Stomach (tissue), 8 donors: ENCODE measurements at regions not wholly inside any gene's neighbourhood (a gene's known extent, or its start where the extent isn't known, plus 50 kb on each side); places are given as distances from the start of the nearest gene placed in this dataset.

Experiments
- DNase-seq, 2 donors: peaks; one replicate each; pipeline versions ENCODE4 v3.0.0 to v3.0.0-alpha.2; 2013 to 2019
- H3K27ac ChIP-seq, 5 donors: fragments of 200-600 bp in 4 of 5; sonication (generic) in 4 of 5; one replicate each; pipeline ENCODE4 v1.5.1; 2013 to 2019; ENCODE audit warnings: mild to moderate bottlenecking in 1 of 5, moderate library complexity in 1 of 5
- H3K27me3 ChIP-seq, 3 donors: fragments of 200-600 bp; sonication (generic); one replicate each; pipeline ENCODE4 v1.5.1; 2017 to 2019; ENCODE audit warnings: mixed run types in 1 of 3
- H3K36me3 ChIP-seq, 4 donors: fragments of 200-600 bp; sonication (generic); 1 replicate in 3 of 4; 2 replicates in 1 of 4; pipeline ENCODE4 v1.5.1; 2016 to 2019
- H3K4me1 ChIP-seq, 4 donors: fragments of 200-600 bp; sonication (generic); one replicate each; pipeline ENCODE4 v1.5.1; 2016 to 2019
- H3K4me3 ChIP-seq, 4 donors: fragments of 200-600 bp; sonication (generic) in 3 of 4; one replicate each; pipeline ENCODE4 v1.5.1; 2016 to 2019; ENCODE audit warnings: mild to moderate bottlenecking in 1 of 4
- H3K9me3 ChIP-seq, 4 donors: fragments of 200-600 bp; sonication (generic); one replicate each; pipeline ENCODE4 v1.5.1; 2016 to 2019
- EP300 ChIP-seq: sonication (generic); formaldehyde crosslinking; IDR thresholded peaks from one replicate; pipeline ENCODE4 v1.6.1; 2017; ENCODE audit warnings: antibody characterized with exemption
- POLR2A ChIP-seq, 4 donors: fragments of 450-650 bp; IDR thresholded peaks; one replicate each; pipeline ENCODE4 v1.6.1; 2016; ENCODE audit warnings: antibody characterized with exemption in 4 of 4, control low read depth in 2 of 4, mild to moderate bottlenecking in 1 of 4, moderate library complexity in 1 of 4
- POLR2AphosphoS5 ChIP-seq, 3 donors: sonication (generic); formaldehyde crosslinking; IDR thresholded peaks; one replicate each; pipeline ENCODE4 v1.6.1; 2016; ENCODE audit warnings: antibody characterized with exemption in 3 of 3
- WGBS, 5 donors: extraction: QIAGEN DNeasy Blood & Tissue Kit in 3 of 5; methylation state at CpG; one replicate each; pipeline versions ENCODE4 v1.1.5 to v1.1.7; 2013 to 2018; 5-methylcytosine and 5-hydroxymethylcytosine counted together
- intact Hi-C: fragments of 100-400 bp; cut with DNase I; formaldehyde crosslinking; loops from one replicate; pipeline ENCODE4 v1.15.1; 2023; ENCODE audit warnings: low total_unique reads
- TF ChIP-seq, protein P1 (sequence below), 7 experiments: fragments of 450-650 bp in 4 of 7; fragments of 200-600 bp in 3 of 7; sonication (generic) in 3 of 7; IDR thresholded peaks; one replicate each; pipeline ENCODE4 v1.5.1; 2016 to 2019; ENCODE audit warnings: antibody characterized with exemption in 7 of 7, control low read depth in 2 of 7, mild to moderate bottlenecking in 1 of 7
- donor health status: healthy with polysubstance abuse.
- donor health status: Bipolar disorder and iron deficiency.
- donor health status: healthy.

DNA sequence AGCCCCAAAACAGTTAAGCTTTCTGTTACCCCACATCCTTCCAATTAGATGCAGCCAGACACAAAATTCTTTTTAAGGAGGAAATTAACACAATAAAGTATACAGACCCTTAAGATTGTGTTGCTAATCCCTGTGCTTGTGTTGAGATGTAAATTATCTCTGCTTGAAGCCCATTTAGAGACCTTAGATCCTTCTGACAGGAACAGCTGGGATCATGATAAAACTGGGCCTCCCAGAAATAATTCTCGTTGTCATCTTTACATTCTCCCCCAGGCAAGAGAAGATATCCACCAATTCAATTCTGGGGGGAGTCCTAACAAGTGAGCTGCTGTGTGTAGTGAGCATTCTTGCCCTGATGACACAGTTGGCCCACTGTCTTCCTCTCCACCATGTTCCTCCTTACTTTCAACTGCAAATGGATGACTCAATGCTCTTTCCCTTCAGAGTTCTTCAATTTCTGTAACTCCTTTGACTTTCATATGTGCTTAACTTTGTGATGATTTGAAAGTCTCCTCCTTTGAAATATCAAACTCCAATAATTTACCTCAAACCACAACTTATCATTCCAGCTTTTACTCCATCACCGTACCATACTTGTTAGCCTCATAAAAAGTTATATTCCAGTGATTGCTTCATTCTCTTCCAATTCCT is 186.6 kb downstream of the RAP2B start:
- no peaks in the 10 kb centered on the region for H3K27me3 ChIP-seq
- H3K4me1 ChIP-seq: no peaks in the 10 kb centered on the region
- 52 to 67% (median 55%) methylated on average over 2 of the region's 2 CpGs for WGBS, 5 donors
- DNase-seq: no peak
- H3K36me3 ChIP-seq: no peaks in the 10 kb centered on the region
- peaks cover 0 to 21% (median 11%) of the 10 kb centered on the region in 4 donors for H3K9me3 ChIP-seq
- intact Hi-C loops: no loop called here
- TF ChIP-seq, protein P1, sequence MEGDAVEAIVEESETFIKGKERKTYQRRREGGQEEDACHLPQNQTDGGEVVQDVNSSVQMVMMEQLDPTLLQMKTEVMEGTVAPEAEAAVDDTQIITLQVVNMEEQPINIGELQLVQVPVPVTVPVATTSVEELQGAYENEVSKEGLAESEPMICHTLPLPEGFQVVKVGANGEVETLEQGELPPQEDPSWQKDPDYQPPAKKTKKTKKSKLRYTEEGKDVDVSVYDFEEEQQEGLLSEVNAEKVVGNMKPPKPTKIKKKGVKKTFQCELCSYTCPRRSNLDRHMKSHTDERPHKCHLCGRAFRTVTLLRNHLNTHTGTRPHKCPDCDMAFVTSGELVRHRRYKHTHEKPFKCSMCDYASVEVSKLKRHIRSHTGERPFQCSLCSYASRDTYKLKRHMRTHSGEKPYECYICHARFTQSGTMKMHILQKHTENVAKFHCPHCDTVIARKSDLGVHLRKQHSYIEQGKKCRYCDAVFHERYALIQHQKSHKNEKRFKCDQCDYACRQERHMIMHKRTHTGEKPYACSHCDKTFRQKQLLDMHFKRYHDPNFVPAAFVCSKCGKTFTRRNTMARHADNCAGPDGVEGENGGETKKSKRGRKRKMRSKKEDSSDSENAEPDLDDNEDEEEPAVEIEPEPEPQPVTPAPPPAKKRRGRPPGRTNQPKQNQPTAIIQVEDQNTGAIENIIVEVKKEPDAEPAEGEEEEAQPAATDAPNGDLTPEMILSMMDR (IDR thresholded peaks at IDR 0.05): no peak
- H3K4me3 ChIP-seq: no peak overlapping the region
- no peak overlapping the region for H3K27ac ChIP-seq

GRCh38 chr3:153349108-153349499 is 187.1 kb downstream of the RAP2B start:
- H3K27me3 ChIP-seq: no peaks in the 10 kb centered on the region
- no peaks in the 10 kb centered on the region for H3K36me3 ChIP-seq
- TF ChIP-seq, protein P1 (IDR thresholded peaks at IDR 0.05): no peak
- TF ChIP-seq POLR2AphosphoS5 (IDR thresholded peaks at IDR 0.05): no peak
- no peaks in the 10 kb centered on the region for H3K4me1 ChIP-seq
- no peak overlapping the region for H3K27ac ChIP-seq
- H3K9me3 ChIP-seq: peaks cover 0 to 21% (median 11%) of the 10 kb centered on the region in 4 donors
- no peak overlapping the region for H3K4me3 ChIP-seq
- DNase-seq: no peak
- 80 to 97% (median 87%) methylated on average over 1 of the region's 1 CpG for WGBS, 5 donors
- intact Hi-C loops: no loop called here

GRCh38 chr3:153350420-153350819 is 188.4 kb downstream of the RAP2B start:
- Histone ChIP-seq H3K27me3 (no peaks in the 10 kb centered on the region), H3K27ac (no peak overlapping the region), H3K9me3 (peaks cover 0 to 21% (median 11%) of the 10 kb centered on the region in 4 donors), H3K36me3 (no peaks in the 10 kb centered on the region), H3K4me3 (no peak overlapping the region), H3K4me1 (no peaks in the 10 kb centered on the region)
- WGBS, 5 donors: 62 to 83% (median 70%) methylated on average over 2 of the region's 2 CpGs
- TF ChIP-seq EP300 (no peak), POLR2AphosphoS5 (IDR thresholded peaks at IDR 0.05) (no peak), POLR2A (IDR thresholded peaks at IDR 0.05) (no peak)
- TF ChIP-seq, protein P1 (IDR thresholded peaks at IDR 0.05): no peak
- intact Hi-C loops: no loop called here
- no peak for DNase-seq

- Histone ChIP-seq H3K4me3 (no peak overlapping the region), H3K36me3 (no peaks in the 10 kb centered on the region), H3K4me1 (no peaks in the 10 kb centered on the region), H3K27me3 (no peaks in the 10 kb centered on the region), H3K9me3 (peaks cover 0 to 11% (median 7%) of the 10 kb centered on the region in 4 donors), H3K27ac (no peak overlapping the region)
- 20 to 47% (median 36%) methylated on average over 1 of the region's 1 CpG for WGBS, 5 donors
- intact Hi-C loops: no loop called here
- no peak for DNase-seq
- TF ChIP-seq, protein P1 (IDR thresholded peaks at IDR 0.05): no peak
- no peak for TF ChIP-seq POLR2AphosphoS5 (IDR thresholded peaks at IDR 0.05)
- no peak for TF ChIP-seq POLR2A (IDR thresholded peaks at IDR 0.05)
- no peak for TF ChIP-seq EP300
Measured at GRCh38 chr3:153354641-153355040, 192.6 kb downstream of the RAP2B start.
